Activated CD4-positive, alpha-beta T cell treated with anti-CD3 and anti-CD28 coated beads, Interleukin-2, amount 10 ng/mL, durations not matched to agents 7 days and 5 days (primary cell): ENCODE measurements at regions not wholly inside any gene's neighbourhood (a gene's known extent, or its start where the extent isn't known, plus 50 kb on each side); places are given as distances from the start of the nearest gene placed in this dataset.
"Not testable (repeated sequence)": the region's sequence is repeated elsewhere in the genome, so short reads cannot be mapped to it uniquely, and the experiment has no call there.

Source experiments
- CTCF ChIA-PET: fragments of 350-600 bp; sonication (Branson Sonifier 250); formaldehyde crosslinking; loops from one replicate; lab custom pipeline; 2021; ENCODE audit warnings: antibody characterized with exemption; lab: Charles Lee
- POLR2A ChIA-PET: fragments of 350-600 bp; sonication (Branson Sonifier 250); formaldehyde crosslinking; loops from one replicate; lab custom pipeline; 2021; ENCODE audit warnings: antibody characterized with exemption; lab: Charles Lee
- DNase-seq: peaks from one replicate; pipeline ENCODE4 v3.0.0-alpha.2; 2020
- H3K27ac Mint-ChIP-seq: one replicate; pipeline ENCODE4 v1.8.0; 2021; ENCODE audit warnings: mild to moderate bottlenecking, moderate library complexity, mixed read lengths
- H3K27me3 Mint-ChIP-seq: one replicate; pipeline ENCODE4 v1.8.0; 2021; ENCODE audit warnings: mixed read lengths
- H3K36me3 Mint-ChIP-seq: one replicate; pipeline ENCODE4 v1.8.0; 2021; ENCODE audit warnings: low read depth, mixed read lengths
- H3K4me1 Mint-ChIP-seq: one replicate; pipeline ENCODE4 v1.8.0; 2021; ENCODE audit warnings: mixed read lengths
- H3K4me3 Mint-ChIP-seq: one replicate; pipeline ENCODE4 v1.8.0; 2021; ENCODE audit warnings: mild to moderate bottlenecking, moderate library complexity, mixed read lengths
- H3K9me3 Mint-ChIP-seq: one replicate; pipeline ENCODE4 v1.8.0; 2021; ENCODE audit warnings: mixed read lengths

DNA sequence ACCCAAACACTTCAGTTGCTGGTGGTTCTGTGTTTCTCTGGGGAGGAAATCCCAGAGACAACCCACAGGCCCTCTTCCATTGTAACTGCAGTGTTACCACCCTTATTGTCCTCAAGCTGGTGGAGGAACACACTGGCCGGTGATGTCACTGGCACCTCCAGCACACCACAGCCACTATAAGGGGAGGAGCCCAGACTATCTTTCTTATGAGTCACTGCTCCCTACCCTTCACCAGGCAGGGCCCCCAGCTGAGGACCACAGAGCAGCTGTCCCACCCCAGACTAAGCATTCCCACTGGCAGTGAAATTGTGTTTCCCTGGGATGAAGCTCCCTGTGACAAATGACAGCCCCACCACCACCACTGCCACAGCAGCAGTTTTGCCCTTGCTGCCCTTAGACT, 171.8 kb upstream of the FGF16 start:
- no peak for DNase-seq
- Mint-ChIP-seq H3K4me3 (no peak overlapping the region), H3K36me3 (no peaks in the 10 kb centered on the region), H3K27me3 (no peaks in the 10 kb centered on the region), H3K9me3 (no peaks in the 10 kb centered on the region), H3K4me1 (no peaks in the 10 kb centered on the region), H3K27ac (no peak overlapping the region)
- CTCF ChIA-PET, result no interaction called here
- POLR2A ChIA-PET, result no interaction called here

DNA sequence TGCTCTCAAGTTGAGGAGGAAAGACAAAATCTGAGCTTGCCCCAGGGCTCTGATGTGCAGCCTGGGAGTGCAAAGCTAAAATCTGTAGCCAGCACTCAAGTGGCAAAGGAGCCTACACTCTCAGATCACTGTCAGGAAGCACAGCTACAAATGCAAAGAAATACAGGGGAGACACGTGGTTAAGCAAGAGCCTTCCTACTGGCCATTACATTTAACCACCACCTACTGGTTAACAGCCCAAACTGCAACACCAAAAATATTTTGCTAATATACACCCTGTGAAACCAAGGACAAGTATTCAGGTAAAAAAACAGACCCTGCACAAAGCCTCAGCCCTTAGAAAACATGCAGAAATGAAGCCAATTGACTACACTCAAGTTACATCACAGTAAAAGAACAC, 170.4 kb upstream of the FGF16 start:
- Mint-ChIP-seq H3K27ac (no peak overlapping the region), H3K4me3 (no peak overlapping the region), H3K27me3 (no peaks in the 10 kb centered on the region), H3K9me3 (peaks cover 3% of the 10 kb centered on the region), H3K4me1 (no peaks in the 10 kb centered on the region), H3K36me3 (no peaks in the 10 kb centered on the region)
- CTCF ChIA-PET, result no interaction called here
- no peak for DNase-seq
- POLR2A ChIA-PET, result no interaction called here

DNA sequence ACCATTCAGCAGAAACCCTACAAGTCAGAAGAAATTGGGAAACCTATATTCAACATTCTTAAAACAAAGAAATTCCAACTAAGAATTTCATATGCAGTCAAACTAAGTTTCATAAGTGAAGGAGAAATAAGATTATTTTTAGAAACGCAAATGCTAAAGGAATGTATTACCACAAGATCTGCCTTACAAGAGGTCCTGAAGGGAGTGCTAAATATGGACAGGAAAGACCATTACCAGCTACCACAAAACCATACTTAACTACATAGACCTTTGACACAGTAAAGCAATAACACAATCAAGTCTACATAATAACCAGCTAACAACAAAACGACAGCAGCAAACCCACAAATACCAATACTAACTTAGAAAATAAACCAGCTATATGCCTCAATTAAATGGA, 169.3 kb upstream of the FGF16 start:
- no peak for DNase-seq
- Mint-ChIP-seq H3K4me3 (no peak overlapping the region), H3K27me3 (no peaks in the 10 kb centered on the region), H3K27ac (no peak overlapping the region), H3K9me3 (peaks cover 3% of the 10 kb centered on the region), H3K4me1 (no peaks in the 10 kb centered on the region), H3K36me3 (no peaks in the 10 kb centered on the region)
- CTCF ChIA-PET, result no interaction called here
- POLR2A ChIA-PET, result no interaction called here

DNA sequence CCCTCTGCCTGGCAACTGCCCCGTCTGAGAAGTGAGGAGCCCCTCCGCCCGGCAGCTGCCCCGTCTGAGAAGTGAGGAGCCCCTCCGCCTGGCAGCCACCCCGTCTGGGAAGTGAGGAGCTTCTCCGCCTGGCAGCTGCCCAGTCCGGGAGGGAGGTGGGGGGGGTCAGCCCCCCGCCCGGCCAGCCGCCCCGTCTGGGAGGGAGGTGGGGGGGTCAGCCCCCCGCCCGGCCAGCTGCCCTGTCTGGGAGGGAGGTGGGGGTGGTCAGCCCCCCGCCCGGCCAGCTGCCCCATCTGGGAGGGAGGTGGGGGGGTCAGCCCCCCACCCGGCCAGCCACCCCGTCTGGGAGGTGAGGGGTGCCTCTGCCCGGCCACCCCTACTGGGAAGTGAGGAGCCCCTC, 167.8 kb upstream of the FGF16 start:
- CTCF ChIA-PET, DNase-seq, H3K27ac Mint-ChIP-seq, H3K36me3 Mint-ChIP-seq, H3K4me3 Mint-ChIP-seq, H3K27me3 Mint-ChIP-seq, H3K9me3 Mint-ChIP-seq, H3K4me1 Mint-ChIP-seq, POLR2A ChIA-PET: not testable (repeated sequence)

DNA sequence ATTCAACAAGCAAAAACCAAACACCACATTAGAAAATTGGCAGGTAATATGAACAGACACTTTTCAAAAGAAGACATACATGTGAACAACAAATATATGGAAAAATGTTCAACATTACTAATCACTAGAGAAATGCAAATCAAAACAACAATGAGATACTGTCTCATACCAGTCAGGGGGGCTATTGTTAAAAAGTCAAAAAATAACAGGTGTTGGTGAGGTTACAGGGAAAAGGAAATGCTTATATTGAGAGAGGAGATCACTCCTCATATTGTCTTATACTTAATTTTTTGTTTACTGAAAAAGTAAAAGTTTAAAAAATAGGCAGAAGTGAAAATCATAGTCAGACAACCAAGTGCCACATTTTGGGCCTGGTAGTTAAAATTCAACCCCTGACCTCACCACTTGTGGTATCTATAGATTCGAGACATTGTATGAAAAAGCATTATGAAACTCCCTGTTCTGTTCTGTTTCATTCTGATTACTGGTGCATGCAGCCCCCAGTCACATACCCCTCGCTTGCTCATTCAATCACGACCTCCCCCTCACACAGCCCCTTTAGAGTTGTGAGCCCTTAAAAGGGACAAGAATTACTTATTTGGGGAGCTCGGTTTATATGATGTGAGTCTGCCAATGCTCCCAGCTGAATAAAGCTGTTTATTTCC, 153.7 kb upstream of the FGF16 start:
- H3K27ac Mint-ChIP-seq, result no peak overlapping the region
- no peak for DNase-seq
- H3K36me3 Mint-ChIP-seq, result no peaks in the 10 kb centered on the region
- ChIA-PET CTCF (no interaction called here), POLR2A (no interaction called here)
- no peaks in the 10 kb centered on the region for H3K9me3 Mint-ChIP-seq
- H3K27me3 Mint-ChIP-seq, result no peaks in the 10 kb centered on the region
- no peaks in the 10 kb centered on the region for H3K4me1 Mint-ChIP-seq
- H3K4me3 Mint-ChIP-seq, result no peak overlapping the region

DNA sequence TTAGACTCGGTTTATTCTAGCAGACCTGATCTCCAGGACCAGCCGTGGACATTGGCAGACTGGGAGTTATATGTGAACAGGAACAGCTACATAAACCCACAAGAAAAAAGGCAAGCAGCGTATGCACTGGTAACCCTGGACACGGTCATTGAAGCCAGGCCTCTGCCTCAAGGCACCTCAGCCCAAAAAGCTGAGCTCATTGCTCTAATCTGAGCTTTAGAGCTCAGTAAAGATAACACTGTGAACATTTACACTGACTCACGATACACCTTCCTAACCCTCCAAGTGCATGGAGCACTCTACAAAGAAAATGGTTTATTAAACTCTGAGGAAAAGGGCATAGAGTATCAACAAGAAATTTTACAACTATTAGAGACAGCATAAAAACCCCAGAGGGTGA, 148.9 kb upstream of the FGF16 start:
- no peak for DNase-seq
- no peak overlapping the region for H3K27ac Mint-ChIP-seq
- peaks cover 3% of the 10 kb centered on the region for H3K9me3 Mint-ChIP-seq
- no peaks in the 10 kb centered on the region for H3K27me3 Mint-ChIP-seq
- ChIA-PET CTCF (no interaction called here), POLR2A (no interaction called here)
- H3K36me3 Mint-ChIP-seq, result no peaks in the 10 kb centered on the region
- H3K4me3 Mint-ChIP-seq, result no peak overlapping the region
- no peaks in the 10 kb centered on the region for H3K4me1 Mint-ChIP-seq

DNA sequence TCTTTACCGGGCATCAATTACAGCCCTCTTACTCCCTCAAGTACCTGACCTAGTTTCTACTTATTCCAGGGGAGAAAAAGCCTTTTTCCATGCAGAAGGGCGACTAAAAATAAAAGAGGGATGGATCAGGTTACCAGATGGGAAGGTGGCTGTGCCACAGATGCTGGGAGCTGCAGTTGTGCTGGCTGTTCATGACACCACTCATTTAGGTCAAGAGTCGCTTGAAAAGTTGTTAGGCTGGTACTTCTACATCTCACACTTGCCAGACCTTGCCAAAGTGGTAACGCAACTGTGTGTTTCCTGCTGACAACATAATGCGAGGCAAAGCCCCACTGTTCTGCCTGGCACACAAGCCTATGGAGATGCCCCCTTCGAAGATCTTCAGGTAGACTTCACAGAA, 148.4 kb upstream of the FGF16 start:
- Mint-ChIP-seq H3K4me3 (no peak overlapping the region), H3K27ac (no peak overlapping the region), H3K9me3 (peaks cover 3% of the 10 kb centered on the region), H3K27me3 (no peaks in the 10 kb centered on the region), H3K36me3 (no peaks in the 10 kb centered on the region), H3K4me1 (no peaks in the 10 kb centered on the region)
- POLR2A ChIA-PET, result no interaction called here
- DNase-seq, result no peak
- CTCF ChIA-PET, result no interaction called here

DNA sequence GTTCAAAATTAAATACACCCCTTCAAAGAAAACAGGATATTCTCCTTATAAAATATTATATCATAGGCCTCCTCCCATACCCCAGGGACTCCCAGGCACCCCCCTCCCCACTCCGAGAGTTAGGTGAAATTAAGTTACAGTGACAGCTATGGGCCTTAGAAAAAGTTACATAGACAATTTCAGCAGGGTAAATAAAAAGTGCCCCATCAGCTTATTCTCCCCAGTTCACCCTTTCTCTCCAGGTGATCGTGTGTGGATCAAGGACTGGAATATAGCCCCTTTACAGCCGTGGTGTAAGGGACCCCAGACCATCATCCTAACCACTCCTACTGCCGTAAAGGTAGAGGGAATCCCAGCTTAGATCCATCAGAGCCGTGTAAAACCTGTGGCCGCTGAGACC, 147.6 kb upstream of the FGF16 start:
- no peaks in the 10 kb centered on the region for H3K4me1 Mint-ChIP-seq
- H3K27me3 Mint-ChIP-seq, result no peaks in the 10 kb centered on the region
- no peaks in the 10 kb centered on the region for H3K36me3 Mint-ChIP-seq
- CTCF ChIA-PET, result no interaction called here
- no peak for DNase-seq
- H3K4me3 Mint-ChIP-seq, result no peak overlapping the region
- no peak overlapping the region for H3K27ac Mint-ChIP-seq
- POLR2A ChIA-PET, result no interaction called here
- H3K9me3 Mint-ChIP-seq, result peaks cover 4% of the 10 kb centered on the region

DNA sequence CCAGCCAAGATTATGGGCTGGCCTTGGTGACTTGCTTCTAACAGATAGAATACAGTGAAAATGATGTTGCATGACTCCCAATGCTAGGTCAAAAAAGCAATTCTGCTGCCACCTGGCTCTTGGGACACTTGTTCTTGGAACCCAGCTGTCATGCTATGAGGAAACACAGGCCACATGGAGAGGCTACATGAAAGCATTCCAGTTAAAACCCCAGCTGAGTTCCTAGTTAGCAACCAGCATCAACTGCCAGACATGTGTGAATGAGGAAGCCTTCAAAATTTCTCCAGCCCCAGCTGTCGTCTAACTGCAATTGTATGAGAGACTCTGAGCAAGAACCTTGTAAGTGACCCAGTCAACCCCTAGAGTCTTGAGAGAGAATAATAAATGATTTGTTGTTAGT, 105.2 kb upstream of the FGF16 start:
- Mint-ChIP-seq H3K9me3 (no peaks in the 10 kb centered on the region), H3K36me3 (no peaks in the 10 kb centered on the region)
- CTCF ChIA-PET, result no interaction called here

DNA sequence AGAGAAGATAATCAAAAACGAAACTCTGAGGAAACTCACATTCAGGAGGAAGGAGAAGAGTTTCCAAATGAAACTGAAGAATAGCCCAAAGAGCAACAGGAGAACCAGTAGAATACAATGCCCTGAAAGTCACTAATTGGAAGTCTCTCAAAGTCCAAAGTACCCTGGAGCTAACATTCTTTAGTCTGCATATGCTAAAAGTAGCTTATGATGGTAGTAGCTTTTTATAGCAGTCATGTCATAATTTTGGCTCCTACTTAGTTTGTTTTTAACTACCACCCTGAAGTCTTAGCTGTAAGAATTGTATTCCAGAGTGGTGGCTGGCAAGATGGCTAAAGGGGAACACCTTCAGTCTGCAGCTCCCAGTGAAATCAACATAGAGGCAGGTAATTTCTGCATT, 100.3 kb upstream of the FGF16 start:
- no peak for DNase-seq
- H3K27me3 Mint-ChIP-seq, result no peaks in the 10 kb centered on the region
- peaks cover 8% of the 10 kb centered on the region for H3K9me3 Mint-ChIP-seq
- CTCF ChIA-PET, result interaction anchor here (0.6 kb wide), 1 partner anchor 73 kb away, joined by 3 read pairs; no protein-coding TSS in a partner anchor
- no peaks in the 10 kb centered on the region for H3K4me1 Mint-ChIP-seq
- H3K36me3 Mint-ChIP-seq, result no peaks in the 10 kb centered on the region
- H3K4me3 Mint-ChIP-seq, result no peak overlapping the region
- POLR2A ChIA-PET, result no interaction called here
- H3K27ac Mint-ChIP-seq, result no peak overlapping the region

More for the DNA sequence above, 105.2 kb upstream of the FGF16 start:
- DNase-seq, result no peak
- no peaks in the 10 kb centered on the region for H3K27me3 Mint-ChIP-seq
- no peaks in the 10 kb centered on the region for H3K4me1 Mint-ChIP-seq
- POLR2A ChIA-PET, result no interaction called here
- no peak overlapping the region for H3K4me3 Mint-ChIP-seq
- H3K27ac Mint-ChIP-seq, result no peak overlapping the region

DNA sequence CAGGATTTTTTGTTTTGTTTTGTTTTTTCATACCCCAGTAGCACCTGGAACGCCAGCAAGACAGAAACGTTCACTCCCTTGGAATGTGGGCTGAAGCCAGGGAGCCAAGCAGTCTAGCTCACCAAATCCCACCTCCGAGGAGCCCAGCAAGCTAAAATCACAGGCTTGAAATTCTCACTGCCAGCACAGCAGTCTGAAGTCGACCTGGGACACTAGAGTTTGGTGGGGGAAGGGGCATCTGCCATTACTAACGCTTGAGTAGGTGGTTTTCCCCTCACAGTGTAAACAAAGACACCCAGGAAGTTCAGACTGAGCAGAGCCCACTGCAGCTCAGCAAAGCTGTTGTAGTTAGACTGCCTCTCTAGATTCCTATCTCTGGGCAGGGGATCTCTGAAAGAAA, 99.6 kb upstream of the FGF16 start:
- no peak overlapping the region for H3K27ac Mint-ChIP-seq
- no peak overlapping the region for H3K4me3 Mint-ChIP-seq
- ChIA-PET CTCF (no interaction called here), POLR2A (no interaction called here)
- H3K27me3 Mint-ChIP-seq, result no peaks in the 10 kb centered on the region
- no peaks in the 10 kb centered on the region for H3K4me1 Mint-ChIP-seq
- H3K36me3 Mint-ChIP-seq, result no peaks in the 10 kb centered on the region
- H3K9me3 Mint-ChIP-seq, result peaks cover 8% of the 10 kb centered on the region
- no peak for DNase-seq

DNA sequence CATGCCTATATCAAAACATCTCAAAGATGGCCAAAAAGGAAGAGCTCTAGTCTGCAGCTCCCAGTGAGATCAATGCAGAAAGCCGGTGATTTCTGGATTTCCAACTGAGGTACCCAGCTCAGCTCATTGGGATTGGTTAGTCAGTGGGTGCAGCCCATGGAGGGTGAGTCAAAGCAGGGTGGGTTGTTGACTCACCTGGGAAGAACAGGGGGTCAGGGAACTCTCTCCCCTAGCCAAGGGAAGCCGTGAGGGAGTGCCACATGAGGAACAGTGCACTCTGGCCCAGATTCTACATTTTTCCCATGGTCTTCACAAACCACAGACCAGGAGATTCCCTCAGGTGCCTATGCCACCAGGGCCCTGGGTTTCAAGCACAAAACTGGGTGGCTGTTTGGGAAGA, 57.3 kb upstream of the FGF16 start:
- H3K27me3 Mint-ChIP-seq, result peaks cover 7% of the 10 kb centered on the region
- H3K27ac Mint-ChIP-seq, result no peak overlapping the region
- no peak overlapping the region for H3K4me3 Mint-ChIP-seq
- ChIA-PET CTCF (no interaction called here), POLR2A (no interaction called here)
- no peaks in the 10 kb centered on the region for H3K36me3 Mint-ChIP-seq
- H3K4me1 Mint-ChIP-seq, result no peaks in the 10 kb centered on the region
- no peaks in the 10 kb centered on the region for H3K9me3 Mint-ChIP-seq
- no peak for DNase-seq

DNA sequence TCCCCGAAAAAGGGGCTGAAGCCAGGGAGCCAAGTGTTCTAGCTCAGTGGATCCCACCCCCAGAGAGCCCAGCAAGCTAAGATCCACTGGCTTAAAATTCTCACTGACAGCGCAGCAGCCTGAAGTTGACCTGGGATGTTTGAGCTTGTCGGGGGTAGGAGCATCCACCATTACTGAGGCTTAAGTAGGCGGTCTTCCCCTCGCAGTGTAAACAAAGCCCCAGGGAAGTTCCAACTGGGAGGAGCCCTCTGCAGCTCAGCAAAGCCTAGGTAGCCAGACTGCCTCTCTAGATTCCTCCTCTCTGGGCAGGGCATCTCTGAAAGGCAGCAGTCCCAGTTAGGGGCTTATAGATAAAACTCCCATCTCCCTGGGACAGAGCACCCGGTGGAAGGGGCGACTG, 56.8 kb upstream of the FGF16 start:
- H3K36me3 Mint-ChIP-seq, CTCF ChIA-PET, H3K4me1 Mint-ChIP-seq, H3K27me3 Mint-ChIP-seq, POLR2A ChIA-PET, H3K9me3 Mint-ChIP-seq, H3K27ac Mint-ChIP-seq, DNase-seq, H3K4me3 Mint-ChIP-seq: not testable (repeated sequence)

DNA sequence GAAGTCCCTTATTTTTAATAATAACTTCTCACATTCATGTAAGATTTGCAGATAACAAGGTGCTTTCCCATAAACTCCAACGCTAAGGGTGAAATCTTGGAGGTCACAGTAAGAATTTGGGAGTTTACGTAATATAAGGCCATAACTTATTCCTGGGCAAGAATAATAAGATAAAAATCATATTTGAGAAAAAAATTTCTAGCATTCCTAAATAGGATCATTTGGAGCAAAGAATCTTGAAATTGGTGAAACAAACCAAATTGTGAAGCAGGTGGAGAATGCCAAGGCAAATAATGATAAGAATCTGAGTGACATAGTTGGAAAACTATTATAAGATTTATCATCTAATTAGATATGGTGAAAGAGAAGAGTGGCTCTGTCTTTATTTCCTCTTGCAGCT, 50.4 kb upstream of the FGF16 start:
- H3K9me3 Mint-ChIP-seq, result no peaks in the 10 kb centered on the region
- H3K36me3 Mint-ChIP-seq, result no peaks in the 10 kb centered on the region
- no peaks in the 10 kb centered on the region for H3K4me1 Mint-ChIP-seq
- no peak overlapping the region for H3K4me3 Mint-ChIP-seq
- CTCF ChIA-PET, result no interaction called here
- H3K27me3 Mint-ChIP-seq, result no peaks in the 10 kb centered on the region
- no peak overlapping the region for H3K27ac Mint-ChIP-seq
- POLR2A ChIA-PET, result no interaction called here
- DNase-seq, result no peak
